Effector memory CD4-positive, alpha-beta T cell (primary cell): ENCODE measurements at regions not wholly inside any gene's neighbourhood (a gene's known extent, or its start where the extent isn't known, plus 50 kb on each side); places are given as distances from the start of the nearest gene placed in this dataset.
"Not testable (repeated sequence)": the region's sequence is repeated elsewhere in the genome, so short reads cannot be mapped to it uniquely, and the experiment has no call there.

ENCODE experiments used
- DNase-seq, 3 donors: peaks; one replicate each; pipeline ENCODE4 v3.0.0-alpha.2; 2020
- H3K27ac ChIP-seq: 2 replicates; pipeline ENCODE4 v1.7.0; 2013; ENCODE audit warnings: mild to moderate bottlenecking, low read length, moderate library complexity; ENCODE audit not compliant: insufficient read depth, poor library complexity, severe bottlenecking
- H3K27me3 ChIP-seq: replicated peaks from 2 replicates; pipeline ENCODE4 v1.7.0; 2013; ENCODE audit warnings: mild to moderate bottlenecking, low read length; ENCODE audit not compliant: insufficient read depth, control insufficient read depth, poor library complexity, severe bottlenecking
- H3K36me3 ChIP-seq: 2 replicates; pipeline ENCODE4 v1.7.0; 2013; ENCODE audit warnings: mild to moderate bottlenecking, low read length, moderate library complexity; ENCODE audit not compliant: control insufficient read depth, insufficient read depth
- H3K4me1 ChIP-seq: 2 replicates; pipeline ENCODE4 v1.7.0; 2013; ENCODE audit warnings: low read length, mild to moderate bottlenecking; ENCODE audit not compliant: control insufficient read depth, insufficient read depth, poor library complexity, severe bottlenecking
- H3K4me3 ChIP-seq: 2 replicates; pipeline ENCODE4 v1.7.0; 2013; ENCODE audit warnings: low read length, low read depth, mild to moderate bottlenecking; ENCODE audit not compliant: insufficient read depth, poor library complexity, severe bottlenecking
- H3K9me3 ChIP-seq: 2 replicates; pipeline ENCODE4 v1.7.0; 2013; ENCODE audit warnings: mild to moderate bottlenecking, low read length, moderate library complexity; ENCODE audit not compliant: control insufficient read depth

DNA sequence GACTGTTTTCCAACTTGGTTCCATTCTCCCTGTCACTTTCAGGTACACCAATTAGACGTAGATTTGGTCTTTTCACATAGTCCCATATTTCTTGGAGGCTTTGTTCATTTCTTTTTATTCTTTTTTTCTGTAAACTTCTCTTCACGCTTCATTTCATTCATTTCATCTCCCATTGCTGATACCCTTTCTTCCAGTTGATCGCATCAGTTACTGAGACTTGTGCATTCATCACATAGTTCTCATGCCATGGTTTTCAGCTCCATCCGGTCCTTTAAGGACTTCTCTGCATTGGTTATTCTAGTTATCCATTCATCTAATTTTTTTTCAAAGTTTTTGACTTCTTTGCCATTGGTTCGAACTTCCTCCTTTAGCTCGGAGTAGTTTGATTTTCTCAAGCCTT lies 66.9 kb upstream of the ADAMTS3 start:
- H3K4me1 ChIP-seq, DNase-seq, H3K9me3 ChIP-seq, H3K27ac ChIP-seq, H3K27me3 ChIP-seq, H3K36me3 ChIP-seq, H3K4me3 ChIP-seq: not testable (repeated sequence)

DNA sequence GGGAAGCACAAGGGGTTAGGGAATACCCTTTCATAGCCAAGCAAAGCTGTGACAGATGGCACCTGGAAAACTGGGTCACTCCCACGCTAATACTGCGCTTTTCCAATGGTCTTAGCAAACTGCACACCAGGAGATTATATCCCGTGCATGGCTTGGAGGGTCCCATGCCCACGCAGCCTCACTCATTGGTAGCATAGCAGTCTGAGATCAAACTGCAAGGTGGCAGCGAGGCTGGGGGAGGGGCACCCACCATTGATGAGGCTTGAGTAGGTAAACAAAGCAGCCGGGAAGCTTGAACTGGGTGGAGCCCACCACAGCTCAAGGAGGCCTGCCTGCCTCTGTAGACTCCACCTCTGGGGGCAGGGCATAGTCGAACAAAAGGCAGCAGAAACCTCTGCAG lies 63.2 kb upstream of the ADAMTS3 start:
- H3K9me3 ChIP-seq, H3K4me3 ChIP-seq, DNase-seq: not testable (repeated sequence)

DNA sequence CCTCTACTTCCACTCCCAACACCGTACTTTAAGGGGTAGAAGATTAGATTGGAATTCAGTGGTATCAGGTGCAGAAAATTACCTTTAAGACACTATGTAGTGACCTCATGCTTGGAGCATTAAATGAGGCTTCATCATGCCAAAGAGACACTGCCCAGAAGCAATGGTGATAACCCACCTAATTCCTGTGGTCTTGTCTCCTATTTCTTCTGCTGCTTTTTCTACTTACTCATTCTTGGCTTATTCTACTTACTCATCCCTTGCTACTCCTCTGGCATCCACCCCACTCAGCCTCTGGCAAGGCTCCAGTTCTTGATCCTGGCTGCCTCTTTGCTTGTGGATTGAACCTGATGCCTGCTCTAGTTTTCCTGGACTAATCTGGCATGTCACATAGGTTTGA lies 62.3 kb upstream of the ADAMTS3 start:
- Histone ChIP-seq H3K36me3 (no peaks in the 10 kb centered on the region), H3K9me3 (no peaks in the 10 kb centered on the region), H3K4me3 (no peak overlapping the region), H3K27ac (no peak overlapping the region), H3K4me1 (no peaks in the 10 kb centered on the region), H3K27me3 (no peaks in the 10 kb centered on the region)
- DNase-seq: no peak

More for the DNA sequence above, 63.2 kb upstream of the ADAMTS3 start:
- not testable (repeated sequence) for H3K27me3 ChIP-seq, H3K27ac ChIP-seq, H3K36me3 ChIP-seq, H3K4me1 ChIP-seq

DNA sequence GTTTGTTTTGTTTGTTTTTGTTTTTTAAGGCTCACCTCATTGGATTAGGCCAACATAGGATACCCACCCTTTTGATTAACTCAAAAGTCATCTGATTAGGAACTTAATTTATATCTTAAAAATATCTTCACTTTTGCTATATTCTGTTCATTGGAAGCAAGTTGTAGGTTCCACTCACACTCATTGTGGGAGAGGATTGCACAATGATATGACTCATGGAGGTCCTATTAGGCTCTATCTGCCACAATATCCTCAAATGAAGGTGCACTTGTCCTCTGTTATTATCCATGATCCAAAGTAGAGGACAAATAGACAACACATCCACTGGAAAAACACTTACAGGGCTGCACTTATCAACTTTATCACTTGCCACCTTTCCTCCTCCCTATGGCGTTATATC lies 60.5 kb upstream of the ADAMTS3 start:
- Histone ChIP-seq H3K27ac (no peak overlapping the region), H3K4me3 (no peak overlapping the region), H3K27me3 (no peaks in the 10 kb centered on the region), H3K36me3 (no peaks in the 10 kb centered on the region), H3K4me1 (no peaks in the 10 kb centered on the region), H3K9me3 (no peaks in the 10 kb centered on the region)
- DNase-seq: no peak

DNA sequence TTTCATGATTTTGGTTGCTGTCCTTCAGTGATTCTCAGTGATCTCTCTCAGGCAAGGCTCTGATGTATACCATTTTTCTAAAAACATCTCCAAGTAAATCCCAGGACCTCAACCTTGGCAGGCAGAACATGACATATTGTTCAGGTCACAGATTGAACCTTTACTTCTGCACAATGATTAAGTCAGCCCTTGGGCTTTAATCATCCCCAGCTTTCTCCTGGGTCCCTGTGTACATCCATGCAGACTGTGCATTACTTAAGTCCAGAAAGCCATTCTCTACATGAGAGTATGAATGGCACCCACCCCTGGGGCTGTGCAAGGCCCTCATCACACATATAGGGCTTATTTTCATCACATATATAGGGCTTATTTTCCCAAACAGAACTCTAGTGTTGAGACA lies 58.7 kb upstream of the ADAMTS3 start:
- no peak overlapping the region for H3K27ac ChIP-seq
- no peak for DNase-seq
- H3K27me3 ChIP-seq: no peaks in the 10 kb centered on the region
- H3K4me1 ChIP-seq: no peaks in the 10 kb centered on the region
- no peak overlapping the region for H3K4me3 ChIP-seq
- no peaks in the 10 kb centered on the region for H3K36me3 ChIP-seq
- no peaks in the 10 kb centered on the region for H3K9me3 ChIP-seq
